C4-2B (cell line): ENCODE measurements at regions not wholly inside any gene's neighbourhood (a gene's known extent, or its start where the extent isn't known, plus 50 kb on each side); places are given as distances from the start of the nearest gene placed in this dataset.

ENCODE experiments used
- CTCF ChIP-seq: fragments of 450-650 bp; conservative IDR thresholded peaks from 2 replicates; pipeline ENCODE4 v1.5.1; 2017; ENCODE audit warnings: mild to moderate bottlenecking
- ZFX ChIP-seq: fragments of 450-650 bp; IDR thresholded peaks from 2 replicates; pipeline ENCODE4 v1.6.1; 2017

- no peak for TF ChIP-seq CTCF
- TF ChIP-seq ZFX: no peak
Observed at GRCh38 chr7:25849500-25850184, 302.4 kb upstream of the NFE2L3 start.
